ENCODE measurements at regions not wholly inside any gene's neighbourhood (a gene's known extent, or its start where the extent isn't known, plus 50 kb on each side); places are given as distances from the start of the nearest gene placed in this dataset.

DNA sequence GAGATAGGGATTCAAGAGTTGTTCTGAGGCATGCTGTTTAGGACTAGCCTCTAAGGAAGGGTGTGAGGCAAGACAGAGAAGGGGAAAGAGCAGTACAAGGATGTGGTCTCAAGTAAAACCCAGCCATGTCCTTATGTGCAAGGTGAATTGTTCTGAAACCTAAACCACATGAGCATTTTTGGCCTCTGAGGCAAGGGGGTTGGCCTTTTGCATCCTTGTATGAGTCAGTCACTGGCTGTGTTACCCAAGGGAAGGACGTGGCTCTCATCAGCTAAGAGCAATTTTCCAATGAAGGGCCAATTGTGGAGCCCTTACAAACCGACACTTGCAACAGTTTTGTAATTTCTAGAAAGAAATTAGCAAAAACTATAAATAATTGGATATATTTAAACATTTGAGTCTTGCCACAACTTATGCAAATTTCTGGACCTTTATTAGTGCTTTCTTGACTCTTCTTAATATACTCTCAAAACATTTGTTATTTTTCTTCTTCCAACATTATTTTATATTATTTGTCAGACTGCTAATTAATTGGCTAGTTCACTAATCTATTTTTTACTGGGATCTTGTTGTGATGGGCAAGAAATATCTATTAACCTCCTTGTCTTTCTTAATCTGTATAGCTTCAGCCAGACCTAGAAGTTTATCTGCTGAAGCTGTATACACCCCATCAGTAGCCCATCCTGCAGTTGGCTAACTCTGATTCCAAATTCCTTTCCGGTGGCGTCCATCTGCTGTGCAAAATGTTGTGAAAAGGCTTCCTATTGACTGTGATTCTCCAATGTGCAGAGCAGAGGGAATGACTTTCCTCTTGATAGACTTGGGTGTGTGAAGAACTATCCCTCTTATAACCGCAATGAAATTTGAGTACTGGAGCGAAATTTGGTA, 97.7 kb upstream of the P2RY1 start:
- intact Hi-C loops (cut with micrococcal nuclease): no loop called here
- no peak for DNase-seq
- TF ChIP-seq, protein P1, sequence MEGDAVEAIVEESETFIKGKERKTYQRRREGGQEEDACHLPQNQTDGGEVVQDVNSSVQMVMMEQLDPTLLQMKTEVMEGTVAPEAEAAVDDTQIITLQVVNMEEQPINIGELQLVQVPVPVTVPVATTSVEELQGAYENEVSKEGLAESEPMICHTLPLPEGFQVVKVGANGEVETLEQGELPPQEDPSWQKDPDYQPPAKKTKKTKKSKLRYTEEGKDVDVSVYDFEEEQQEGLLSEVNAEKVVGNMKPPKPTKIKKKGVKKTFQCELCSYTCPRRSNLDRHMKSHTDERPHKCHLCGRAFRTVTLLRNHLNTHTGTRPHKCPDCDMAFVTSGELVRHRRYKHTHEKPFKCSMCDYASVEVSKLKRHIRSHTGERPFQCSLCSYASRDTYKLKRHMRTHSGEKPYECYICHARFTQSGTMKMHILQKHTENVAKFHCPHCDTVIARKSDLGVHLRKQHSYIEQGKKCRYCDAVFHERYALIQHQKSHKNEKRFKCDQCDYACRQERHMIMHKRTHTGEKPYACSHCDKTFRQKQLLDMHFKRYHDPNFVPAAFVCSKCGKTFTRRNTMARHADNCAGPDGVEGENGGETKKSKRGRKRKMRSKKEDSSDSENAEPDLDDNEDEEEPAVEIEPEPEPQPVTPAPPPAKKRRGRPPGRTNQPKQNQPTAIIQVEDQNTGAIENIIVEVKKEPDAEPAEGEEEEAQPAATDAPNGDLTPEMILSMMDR (IDR thresholded peaks at IDR 0.05; ENCODE audit: borderline replicate concordance): no peak

DNA sequence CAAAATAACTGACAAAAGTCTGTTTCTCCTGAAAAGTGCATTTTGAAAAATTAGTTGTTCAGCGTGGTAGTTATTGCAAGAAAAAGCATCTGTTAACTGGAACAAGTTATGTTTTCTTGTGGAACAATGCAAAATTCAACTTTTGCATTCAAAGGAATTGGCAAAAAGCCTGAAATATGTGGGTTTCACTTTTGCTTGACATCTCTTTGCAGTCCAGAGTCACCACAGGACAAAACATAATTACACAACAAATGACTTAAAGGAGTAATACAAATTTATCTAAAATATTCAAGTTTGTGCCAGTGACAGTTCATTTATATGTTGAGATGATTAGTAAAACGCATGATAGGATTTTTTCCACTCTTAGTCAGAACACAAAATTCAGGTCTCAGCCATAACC, 96.3 kb upstream of the P2RY1 start:
- Histone ChIP-seq H3K36me3 (no peaks in the 10 kb centered on the region), H3K4me3 (no peak overlapping the region), H3K27me3 (ENCODE audit: low read depth) (no peaks in the 10 kb centered on the region), H3K9me3 (replicated peaks) (no peaks in the 10 kb centered on the region), H3K27ac (replicated peaks) (peak overlapping the region; percentile 32), H3K4me1 (peaks cover 15% of the 10 kb centered on the region)
- intact Hi-C loops (cut with micrococcal nuclease): no loop called here
- TF ChIP-seq, protein P1 (IDR thresholded peaks at IDR 0.05; ENCODE audit: borderline replicate concordance): no peak
- DNase-seq: no peak

More for the DNA sequence above, 97.7 kb upstream of the P2RY1 start:
- no peaks in the 10 kb centered on the region for H3K27me3 ChIP-seq (ENCODE audit: low read depth)
- H3K27ac ChIP-seq (replicated peaks): no peak overlapping the region
- H3K4me1 ChIP-seq: peaks cover 15% of the 10 kb centered on the region
- H3K4me3 ChIP-seq: no peak overlapping the region
- H3K9me3 ChIP-seq (replicated peaks): no peaks in the 10 kb centered on the region
- H3K36me3 ChIP-seq: no peaks in the 10 kb centered on the region

- Histone ChIP-seq H3K4me1 (peaks cover 15% of the 10 kb centered on the region), H3K27me3 (ENCODE audit: low read depth) (no peaks in the 10 kb centered on the region), H3K9me3 (replicated peaks) (no peaks in the 10 kb centered on the region), H3K36me3 (no peaks in the 10 kb centered on the region), H3K4me3 (no peak overlapping the region), H3K27ac (replicated peaks) (no peak overlapping the region)
- no peak for DNase-seq
- TF ChIP-seq, protein P1 (IDR thresholded peaks at IDR 0.05; ENCODE audit: borderline replicate concordance): no peak
- intact Hi-C loops (cut with micrococcal nuclease): no loop called here
These were observed 92.3 kb upstream of the P2RY1 start for GRCh38 chr3:152742368-152743347.

DNA sequence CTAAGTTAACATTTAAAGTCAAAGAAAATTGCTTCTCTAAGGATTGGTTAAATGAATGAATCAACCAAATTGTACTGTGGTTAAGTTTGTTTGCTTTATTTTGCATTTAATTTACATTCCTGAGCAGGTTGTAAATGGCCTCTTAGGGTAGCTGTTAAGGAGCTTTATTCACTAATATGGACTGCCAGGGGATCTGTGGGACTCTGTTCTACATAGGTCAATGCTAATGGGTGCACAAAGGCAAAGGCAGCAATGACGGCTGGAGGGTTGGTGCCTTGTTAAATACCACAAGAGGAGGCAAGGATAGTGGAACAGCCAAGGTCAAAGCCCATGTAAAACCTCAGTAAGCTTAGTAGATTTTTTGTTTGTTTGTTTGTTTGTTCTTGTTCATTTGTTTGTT, 89.3 kb upstream of the P2RY1 start:
- H3K27ac ChIP-seq (replicated peaks): no peak overlapping the region
- intact Hi-C loops (cut with micrococcal nuclease): no loop called here
- TF ChIP-seq, protein P1 (IDR thresholded peaks at IDR 0.05; ENCODE audit: borderline replicate concordance): no peak
- H3K9me3 ChIP-seq (replicated peaks): peaks cover 23% of the 10 kb centered on the region
- DNase-seq: no peak
- no peaks in the 10 kb centered on the region for H3K4me1 ChIP-seq
- H3K27me3 ChIP-seq (ENCODE audit: low read depth): no peaks in the 10 kb centered on the region
- no peak overlapping the region for H3K4me3 ChIP-seq
- no peaks in the 10 kb centered on the region for H3K36me3 ChIP-seq

GRCh38 chr3:152754303-152754702, 80.6 kb upstream of the P2RY1 start:
- no peak overlapping the region for H3K4me3 ChIP-seq
- H3K36me3 ChIP-seq: no peaks in the 10 kb centered on the region
- intact Hi-C loops (cut with micrococcal nuclease): no loop called here
- H3K9me3 ChIP-seq (replicated peaks): peaks cover 20% of the 10 kb centered on the region
- DNase-seq: no peak
- TF ChIP-seq, protein P1 (IDR thresholded peaks at IDR 0.05; ENCODE audit: borderline replicate concordance): no peak
- H3K4me1 ChIP-seq: no peaks in the 10 kb centered on the region
- no peaks in the 10 kb centered on the region for H3K27me3 ChIP-seq (ENCODE audit: low read depth)
- no peak overlapping the region for H3K27ac ChIP-seq (replicated peaks)

All from left ventricle myocardium inferior (tissue), 1 donor.